GM12865 (cell line): ENCODE measurements at regions not wholly inside any gene's neighbourhood (a gene's known extent, or its start where the extent isn't known, plus 50 kb on each side); places are given as distances from the start of the nearest gene placed in this dataset.
A peak's percentile ranks its signal among the peaks of the same experiment; 100 is the strongest.
"Not testable (repeated sequence)": the region's sequence is repeated elsewhere in the genome, so short reads cannot be mapped to it uniquely, and the experiment has no call there.

Experiments used
- DNase-seq: peaks from one replicate; pipeline ENCODE4 v3.0.0; 2010; ENCODE audit warnings: low read depth
- H3K4me3 ChIP-seq: 2 replicates; pipeline ENCODE4 v1.5.1; 2011; ENCODE audit warnings: mild to moderate bottlenecking, low read depth, low read length, control low read depth
- TF ChIP-seq, protein P1 (sequence below): IDR thresholded peaks from 2 replicates; pipeline ENCODE4 v1.5.1; 2011; ENCODE audit warnings: low read length, control low read depth, low read depth, inconsistent platforms; ENCODE audit not compliant: insufficient read depth; ENCODE audit errors: missing control alignments

DNA sequence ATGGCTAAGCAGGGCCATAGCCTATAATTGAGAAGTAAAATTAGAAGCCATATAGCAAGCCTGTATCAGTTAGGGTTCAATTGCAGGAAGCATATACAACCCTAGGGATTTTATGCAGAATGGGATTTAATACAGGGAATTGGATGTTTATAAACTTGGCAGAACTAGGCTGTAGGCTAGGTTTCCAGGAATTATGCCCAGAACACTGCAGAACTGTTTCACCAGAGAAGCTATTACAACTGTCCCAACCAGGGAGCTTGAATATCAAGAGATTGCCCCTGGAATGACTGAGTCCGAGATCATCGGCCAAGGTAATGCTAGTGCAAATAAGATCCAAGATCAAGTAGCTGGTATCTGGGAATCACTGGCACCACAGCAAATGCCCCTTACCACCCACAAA, 64.0 kb downstream of the PRR15 start:
- no peak for DNase-seq
- TF ChIP-seq, protein P1, sequence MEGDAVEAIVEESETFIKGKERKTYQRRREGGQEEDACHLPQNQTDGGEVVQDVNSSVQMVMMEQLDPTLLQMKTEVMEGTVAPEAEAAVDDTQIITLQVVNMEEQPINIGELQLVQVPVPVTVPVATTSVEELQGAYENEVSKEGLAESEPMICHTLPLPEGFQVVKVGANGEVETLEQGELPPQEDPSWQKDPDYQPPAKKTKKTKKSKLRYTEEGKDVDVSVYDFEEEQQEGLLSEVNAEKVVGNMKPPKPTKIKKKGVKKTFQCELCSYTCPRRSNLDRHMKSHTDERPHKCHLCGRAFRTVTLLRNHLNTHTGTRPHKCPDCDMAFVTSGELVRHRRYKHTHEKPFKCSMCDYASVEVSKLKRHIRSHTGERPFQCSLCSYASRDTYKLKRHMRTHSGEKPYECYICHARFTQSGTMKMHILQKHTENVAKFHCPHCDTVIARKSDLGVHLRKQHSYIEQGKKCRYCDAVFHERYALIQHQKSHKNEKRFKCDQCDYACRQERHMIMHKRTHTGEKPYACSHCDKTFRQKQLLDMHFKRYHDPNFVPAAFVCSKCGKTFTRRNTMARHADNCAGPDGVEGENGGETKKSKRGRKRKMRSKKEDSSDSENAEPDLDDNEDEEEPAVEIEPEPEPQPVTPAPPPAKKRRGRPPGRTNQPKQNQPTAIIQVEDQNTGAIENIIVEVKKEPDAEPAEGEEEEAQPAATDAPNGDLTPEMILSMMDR: no peak
- H3K4me3 ChIP-seq: no peak overlapping the region

DNA sequence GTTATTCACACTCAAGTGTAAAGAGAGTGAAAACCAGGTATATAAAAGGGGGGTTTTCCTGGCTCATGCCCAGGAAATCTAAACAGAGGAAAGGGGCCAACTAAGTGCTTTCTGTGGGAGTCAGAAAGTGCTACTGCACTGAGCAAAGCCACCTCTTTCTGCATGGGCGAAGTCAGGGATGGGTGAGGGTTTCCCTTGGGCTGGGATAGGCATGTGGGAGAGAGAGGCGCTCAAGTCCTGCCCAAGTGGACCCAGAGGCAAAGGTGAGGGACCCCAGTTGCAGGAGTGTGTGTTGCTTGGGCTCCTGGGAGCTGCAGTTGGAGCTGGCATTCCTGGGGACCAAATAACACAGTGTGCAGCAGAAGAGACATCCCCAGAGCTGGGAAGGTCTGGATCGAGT, 65.9 kb downstream of the PRR15 start:
- no peak overlapping the region for H3K4me3 ChIP-seq
- no peak for DNase-seq

DNA sequence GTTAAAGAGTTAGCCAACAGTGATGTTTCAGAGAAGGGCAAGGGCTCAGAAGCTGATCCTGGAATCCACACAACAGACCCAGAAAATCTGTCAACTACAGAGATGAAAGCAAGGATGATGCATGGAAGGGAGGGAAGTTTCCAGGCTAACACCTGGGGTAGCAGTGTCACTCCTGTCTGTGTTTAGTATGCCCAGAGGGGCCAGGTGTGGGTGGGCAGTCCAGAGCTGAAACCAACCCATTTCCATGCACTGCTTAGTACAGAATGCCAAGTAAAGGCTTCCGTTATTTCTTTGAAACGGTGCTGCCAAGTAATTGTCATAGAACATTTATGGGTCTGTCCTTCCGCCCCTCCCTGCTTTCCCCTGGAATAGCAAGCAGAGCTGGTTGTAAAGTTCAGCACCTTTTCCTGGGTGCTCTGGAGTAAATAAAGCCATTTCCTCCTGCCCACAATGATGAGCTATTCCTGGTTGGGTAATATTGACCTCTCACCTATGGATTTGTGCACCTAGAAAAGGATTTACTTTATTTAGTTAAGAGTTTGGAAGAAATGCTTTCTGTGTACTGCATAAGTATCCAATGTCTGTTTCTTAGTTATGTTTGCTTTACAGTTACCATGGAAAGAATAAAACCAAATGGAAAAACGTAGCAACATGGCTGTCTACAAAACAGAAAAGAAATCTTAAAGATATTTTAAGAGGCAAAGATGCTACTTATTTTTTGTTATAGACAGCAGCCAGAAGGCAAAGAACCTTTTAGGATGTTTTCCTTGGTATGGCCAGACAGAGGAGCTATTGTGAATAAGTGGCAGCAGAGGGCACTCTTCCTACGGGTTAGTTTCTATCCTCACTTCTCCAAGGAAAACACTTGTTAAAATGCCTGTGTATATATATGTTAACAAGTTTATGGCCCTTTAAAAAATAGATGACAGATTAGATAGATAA, 71.7 kb downstream of the PRR15 start:
- H3K4me3 ChIP-seq, DNase-seq: not testable (repeated sequence)

More for the DNA sequence above, 65.9 kb downstream of the PRR15 start:
- TF ChIP-seq, protein P1: no peak

DNA sequence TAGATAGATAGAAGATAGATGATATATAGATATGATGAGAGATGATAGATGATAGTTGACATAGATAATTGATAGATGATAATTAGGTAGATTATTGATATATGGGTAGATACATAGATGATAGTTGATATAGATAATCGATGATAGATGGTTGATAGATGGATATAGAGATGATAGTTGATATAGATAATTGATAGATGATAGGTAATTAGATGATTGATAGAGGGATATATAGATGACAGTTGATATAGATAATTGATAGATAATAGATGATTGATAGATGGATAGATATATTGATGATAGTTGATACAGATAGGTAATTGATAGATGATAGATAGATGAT, 72.3 kb downstream of the PRR15 start:
- no peak overlapping the region for H3K4me3 ChIP-seq
- TF ChIP-seq, protein P1: no peak
- no peak for DNase-seq

DNA sequence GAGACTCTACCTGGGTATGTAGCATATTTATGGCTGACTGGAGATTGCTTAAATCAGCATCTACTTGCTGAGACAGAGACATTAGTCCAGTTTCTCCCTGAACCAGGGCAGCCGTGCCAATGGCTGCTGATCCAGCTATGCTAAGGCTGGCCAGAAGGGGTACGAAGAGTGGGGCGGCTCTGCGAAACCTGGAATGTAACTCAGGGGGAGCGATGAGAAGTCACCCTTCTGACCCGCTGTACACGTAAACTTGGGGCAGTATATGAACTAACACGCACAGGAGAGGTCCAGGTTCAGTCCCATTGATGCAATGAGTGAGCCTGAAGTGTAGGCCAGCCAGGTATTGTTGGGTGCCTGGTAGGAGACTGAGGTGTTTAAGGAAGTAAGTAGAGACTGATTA, 73.7 kb downstream of the PRR15 start:
- TF ChIP-seq, protein P1: no peak
- no peak overlapping the region for H3K4me3 ChIP-seq
- DNase-seq: no peak

DNA sequence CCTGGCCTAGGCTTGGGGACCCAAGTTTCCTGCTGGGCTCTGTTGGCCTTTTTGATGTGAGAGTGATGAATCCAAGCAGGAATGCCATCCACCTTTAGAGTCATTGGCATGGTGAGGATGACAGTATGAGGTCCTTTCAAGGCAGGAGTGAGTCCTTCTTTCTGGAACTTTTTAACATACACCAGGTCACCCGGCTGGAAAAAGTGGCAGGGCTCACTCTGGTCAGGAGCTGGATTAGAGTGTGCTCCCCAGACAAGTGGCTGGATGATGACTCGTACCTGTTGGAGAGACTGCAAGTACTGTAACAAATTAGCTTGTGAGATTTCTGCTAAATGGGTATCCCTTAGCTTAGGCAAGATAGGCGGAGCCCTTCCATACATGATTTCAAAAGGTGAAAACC, 75.2 kb downstream of the PRR15 start:
- H3K4me3 ChIP-seq, DNase-seq: not testable (repeated sequence)

DNA sequence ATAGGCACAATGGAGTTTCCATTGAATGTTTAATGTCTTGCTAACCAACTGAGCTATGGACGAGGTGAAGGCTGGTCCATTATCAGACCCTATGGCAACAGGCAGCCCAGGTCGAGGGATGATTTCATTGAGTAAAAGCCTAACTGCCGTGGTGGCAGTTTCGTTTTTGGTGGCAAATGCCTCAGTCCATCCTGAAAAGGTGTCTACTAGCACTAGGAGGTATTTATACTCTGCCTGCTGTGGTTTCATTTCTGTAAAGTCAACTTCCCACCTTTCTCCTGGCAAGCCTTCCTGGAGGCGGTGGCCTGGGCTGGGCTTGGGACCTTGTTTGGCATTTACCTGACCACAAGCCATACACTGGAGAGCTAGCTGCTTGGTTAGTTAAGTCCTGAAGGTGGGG, 75.8 kb downstream of the PRR15 start:
- peak; percentile 0 for DNase-seq
- TF ChIP-seq, protein P1: no peak
- H3K4me3 ChIP-seq: no peak overlapping the region
